ACC112 (cell line): ENCODE measurements at regions not wholly inside any gene's neighbourhood (a gene's known extent, or its start where the extent isn't known, plus 50 kb on each side); places are given as distances from the start of the nearest gene placed in this dataset.
A peak's percentile ranks its signal among the peaks of the same experiment; 100 is the strongest.

Experiments
- H2AFZ ChIP-seq: fragments of 200-600 bp; sonication (generic); one replicate; pipeline ENCODE4 v1.6.0; 2017; ENCODE audit warnings: antibody characterized with exemption, low read length; ENCODE audit not compliant: unreplicated experiment
- H3K27ac ChIP-seq: fragments of 200-600 bp; sonication (generic); 2 replicates; pipeline ENCODE4 v1.5.1; 2014; ENCODE audit warnings: low read depth, mild to moderate bottlenecking, antibody characterized with exemption, low read length, moderate library complexity
- H3K27me3 ChIP-seq: fragments of 200-600 bp; sonication (generic); 2 replicates; pipeline ENCODE4 v1.6.1; 2014; ENCODE audit warnings: mild to moderate bottlenecking, antibody characterized with exemption, low read length, moderate library complexity, mixed read lengths; ENCODE audit not compliant: insufficient read depth
- H3K36me3 ChIP-seq: fragments of 200-600 bp; sonication (generic); 2 replicates; pipeline ENCODE4 v1.6.1; 2016; ENCODE audit warnings: mild to moderate bottlenecking, antibody characterized with exemption, low read length, moderate library complexity, mixed read lengths; ENCODE audit not compliant: insufficient read depth
- H3K4me1 ChIP-seq: fragments of 200-600 bp; sonication (generic); one replicate; pipeline ENCODE4 v1.6.1; 2016; ENCODE audit warnings: low read length, mixed read lengths; ENCODE audit not compliant: insufficient read depth, unreplicated experiment, control insufficient read depth
- H3K4me3 ChIP-seq: fragments of 200-600 bp; sonication (generic); 2 replicates; pipeline ENCODE4 v1.5.1; 2014; ENCODE audit warnings: mild to moderate bottlenecking, low read depth, low read length
- H3K79me2 ChIP-seq: fragments of 200-600 bp; sonication (generic); one replicate; pipeline ENCODE4 v1.6.0; 2016; ENCODE audit warnings: low read length; ENCODE audit not compliant: control insufficient read depth, unreplicated experiment, insufficient read depth

DNA sequence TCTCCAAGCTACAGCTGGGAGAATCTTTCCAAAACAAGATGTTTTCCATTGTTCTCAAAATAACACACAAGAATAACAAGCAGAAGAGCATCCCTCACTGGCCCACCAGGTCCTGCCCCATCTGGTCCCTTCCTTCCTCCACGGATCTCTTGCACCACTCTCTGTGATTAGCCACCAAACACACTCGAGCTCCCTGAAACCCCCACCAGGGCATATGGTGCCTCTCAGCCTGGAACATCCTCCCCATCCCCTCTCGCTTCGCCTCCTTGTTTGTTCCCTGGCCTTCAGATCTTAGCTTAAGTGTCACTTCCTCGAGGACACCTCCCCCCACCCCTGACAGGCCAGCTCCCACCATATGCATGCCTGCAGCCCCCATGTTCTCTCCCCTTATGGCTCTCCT is 496.6 kb upstream of the PROK2 start:
- Histone ChIP-seq H3K4me3 (no peak overlapping the region), H2AFZ (no peak overlapping the region), H3K27ac (no peak overlapping the region), H3K79me2 (no peaks in the 10 kb centered on the region), H3K4me1 (no peaks in the 10 kb centered on the region), H3K27me3 (peaks cover 81% of the 10 kb centered on the region), H3K36me3 (no peaks in the 10 kb centered on the region)

DNA sequence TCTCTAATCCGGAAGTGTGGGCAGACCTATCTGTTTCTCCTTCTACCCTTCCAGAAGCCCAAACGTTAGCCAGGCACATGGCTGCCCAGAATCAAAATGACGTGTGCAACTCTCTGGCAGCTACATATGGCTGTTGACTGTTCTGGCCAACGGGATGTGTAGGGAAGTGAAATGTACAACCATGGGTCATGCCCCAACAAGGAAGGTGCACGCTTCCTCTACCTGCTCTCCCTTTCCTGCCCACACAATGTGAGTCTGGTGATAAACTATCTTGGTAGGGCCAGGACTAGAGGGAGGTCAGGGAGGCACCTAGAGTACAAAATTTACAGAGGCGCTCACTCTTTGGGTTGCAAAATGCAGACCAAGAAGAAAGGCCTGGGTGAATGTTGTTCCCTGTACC is 495.9 kb upstream of the PROK2 start:
- Histone ChIP-seq H3K79me2 (no peaks in the 10 kb centered on the region), H3K27ac (no peak overlapping the region), H3K4me3 (no peak overlapping the region), H3K4me1 (no peaks in the 10 kb centered on the region), H2AFZ (no peak overlapping the region), H3K27me3 (peaks cover 76% of the 10 kb centered on the region), H3K36me3 (no peaks in the 10 kb centered on the region)

DNA sequence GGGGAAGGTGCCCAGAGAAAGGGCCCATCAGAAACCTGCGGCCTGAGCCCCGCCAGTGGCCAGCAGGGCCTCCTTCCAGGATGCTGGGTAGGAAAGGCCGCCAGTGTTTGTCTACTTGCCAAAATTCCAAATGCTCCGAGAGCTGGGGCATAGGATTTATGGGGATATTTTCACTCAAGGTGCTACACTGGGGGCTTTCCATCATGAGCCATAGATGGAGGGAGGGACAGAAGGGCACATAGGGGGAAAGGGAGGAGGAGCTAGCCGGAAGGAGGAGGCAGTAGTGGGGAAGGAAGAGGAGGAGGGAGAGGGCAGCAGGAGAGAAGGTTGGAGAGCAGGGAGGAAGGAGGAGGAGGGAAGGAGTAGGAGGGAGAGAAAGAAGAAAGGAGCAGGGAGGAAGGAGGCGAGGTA is 494.7 kb upstream of the PROK2 start:
- no peak overlapping the region for H3K4me3 ChIP-seq
- H3K27me3 ChIP-seq: peaks cover 64% of the 10 kb centered on the region
- H3K36me3 ChIP-seq: no peaks in the 10 kb centered on the region
- no peak overlapping the region for H2AFZ ChIP-seq
- H3K79me2 ChIP-seq: no peaks in the 10 kb centered on the region
- H3K27ac ChIP-seq: no peak overlapping the region
- peaks cover 6% of the 10 kb centered on the region for H3K4me1 ChIP-seq

- Histone ChIP-seq H3K27ac (no peak overlapping the region), H3K27me3 (peaks cover 59% of the 10 kb centered on the region), H3K36me3 (no peaks in the 10 kb centered on the region), H3K4me1 (peaks cover 11% of the 10 kb centered on the region), H3K4me3 (no peak overlapping the region), H3K79me2 (no peaks in the 10 kb centered on the region), H2AFZ (no peak overlapping the region)
Observed at GRCh38 chr3:72279068-72279604, 494.2 kb upstream of the PROK2 start.

- H3K36me3 ChIP-seq: no peaks in the 10 kb centered on the region
- H3K4me1 ChIP-seq: peaks cover 17% of the 10 kb centered on the region
- H2AFZ ChIP-seq: no peak overlapping the region
- H3K79me2 ChIP-seq: no peaks in the 10 kb centered on the region
- H3K27me3 ChIP-seq: peaks cover 58% of the 10 kb centered on the region
- no peak overlapping the region for H3K27ac ChIP-seq
- H3K4me3 ChIP-seq: no peak overlapping the region
Observed at GRCh38 chr3:72278349-72279067, 493.6 kb upstream of the PROK2 start.

GRCh38 chr3:72277710-72278109 is 492.8 kb upstream of the PROK2 start:
- Histone ChIP-seq H3K36me3 (no peaks in the 10 kb centered on the region), H3K4me1 (peaks cover 22% of the 10 kb centered on the region)

DNA sequence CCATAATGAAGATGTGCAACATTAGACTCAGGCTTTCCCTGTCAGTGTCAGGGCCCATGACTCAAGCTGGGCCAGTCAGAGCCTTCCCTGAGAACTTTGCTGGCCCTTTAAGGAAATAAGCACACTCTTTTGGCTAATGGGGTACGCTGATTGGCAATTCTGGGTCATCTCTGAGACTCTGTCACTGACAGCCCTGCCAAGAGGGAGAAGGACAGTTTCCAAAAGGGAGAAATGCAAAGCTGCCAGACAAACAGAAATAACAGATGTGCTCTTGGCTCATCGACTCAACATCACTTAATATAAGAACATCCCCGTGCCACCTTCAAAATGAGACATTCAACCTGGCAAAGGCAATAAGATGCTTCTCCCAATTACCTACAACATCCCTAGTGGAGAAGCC is 491.9 kb upstream of the PROK2 start:
- Histone ChIP-seq H3K4me1 (peaks cover 22% of the 10 kb centered on the region), H3K27me3 (peaks cover 41% of the 10 kb centered on the region), H3K4me3 (no peak overlapping the region), H3K36me3 (no peaks in the 10 kb centered on the region), H3K27ac (no peak overlapping the region), H2AFZ (no peak overlapping the region), H3K79me2 (no peaks in the 10 kb centered on the region)

More at GRCh38 chr3:72277710-72278109, 492.8 kb upstream of the PROK2 start:
- H3K79me2 ChIP-seq: no peaks in the 10 kb centered on the region
- peaks cover 50% of the 10 kb centered on the region for H3K27me3 ChIP-seq
- no peak overlapping the region for H3K4me3 ChIP-seq
- H3K27ac ChIP-seq: no peak overlapping the region
- H2AFZ ChIP-seq: no peak overlapping the region

DNA sequence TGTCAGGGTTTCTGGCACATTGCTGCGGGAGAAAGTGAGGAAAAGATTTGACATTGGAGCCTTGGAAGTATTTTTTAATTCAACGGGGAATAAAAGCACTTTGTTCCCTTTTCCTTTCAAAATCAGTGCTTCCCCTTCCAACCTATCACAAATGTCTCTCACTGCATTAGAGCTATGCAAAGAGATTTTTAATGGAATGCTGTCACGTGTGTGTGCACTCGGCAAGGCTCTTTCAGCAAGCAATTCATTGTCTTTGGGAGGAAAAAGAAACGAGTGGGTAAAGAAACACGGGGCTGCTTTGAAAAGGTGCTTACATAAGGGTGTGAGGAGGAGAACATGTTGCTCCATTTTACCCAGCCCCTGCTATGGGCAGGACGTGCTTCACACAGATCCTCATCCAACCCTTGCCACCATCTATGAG is 490.4 kb upstream of the PROK2 start:
- no peak overlapping the region for H2AFZ ChIP-seq
- H3K27me3 ChIP-seq: peaks cover 27% of the 10 kb centered on the region
- H3K27ac ChIP-seq: no peak overlapping the region
- H3K36me3 ChIP-seq: no peaks in the 10 kb centered on the region
- no peaks in the 10 kb centered on the region for H3K79me2 ChIP-seq
- H3K4me1 ChIP-seq: peaks cover 26% of the 10 kb centered on the region
- no peak overlapping the region for H3K4me3 ChIP-seq

GRCh38 chr3:72274493-72275330 is 489.8 kb upstream of the PROK2 start:
- peaks cover 26% of the 10 kb centered on the region for H3K27me3 ChIP-seq
- peaks cover 32% of the 10 kb centered on the region for H3K4me1 ChIP-seq
- H3K27ac ChIP-seq: peak overlapping the region; percentile 3; the same call in 1 of the 2 replicates
- no peaks in the 10 kb centered on the region for H3K36me3 ChIP-seq
- H2AFZ ChIP-seq: peak overlapping the region; percentile 27
- H3K4me3 ChIP-seq: peak overlapping the region; percentile 23
- no peaks in the 10 kb centered on the region for H3K79me2 ChIP-seq

GRCh38 chr3:72273615-72274014 is 488.7 kb upstream of the PROK2 start:
- Histone ChIP-seq H3K27me3 (peaks cover 15% of the 10 kb centered on the region), H2AFZ (no peak overlapping the region), H3K4me3 (peak overlapping the region; percentile 23; the same call in 1 of the 2 replicates), H3K4me1 (peaks cover 38% of the 10 kb centered on the region), H3K27ac (no peak overlapping the region), H3K79me2 (no peaks in the 10 kb centered on the region), H3K36me3 (no peaks in the 10 kb centered on the region)
